Mesothelial cell of epicardium (in vitro differentiated cells): ENCODE measurements at regions not wholly inside any gene's neighbourhood (a gene's known extent, or its start where the extent isn't known, plus 50 kb on each side); places are given as distances from the start of the nearest gene placed in this dataset.

Source experiments
- DNase-seq, 2 experiments: peaks; one replicate each; pipeline ENCODE4 v3.0.0; 2021; ENCODE audit warnings: low spot score in 2 of 2; ENCODE audit not compliant: unreplicated experiment in 2 of 2
- H3K27ac Mint-ChIP-seq: 2 replicates; pipeline ENCODE4 v1.8.0; 2021; ENCODE audit warnings: mixed read lengths
- H3K27me3 Mint-ChIP-seq: 2 replicates; pipeline ENCODE4 v1.8.0; 2021; ENCODE audit warnings: low read depth, mixed read lengths
- H3K36me3 Mint-ChIP-seq: 2 replicates; pipeline ENCODE4 v1.8.0; 2021; ENCODE audit warnings: mixed read lengths
- H3K4me1 Mint-ChIP-seq: 2 replicates; pipeline ENCODE4 v1.8.0; 2021; ENCODE audit warnings: mixed read lengths
- H3K4me3 Mint-ChIP-seq: 2 replicates; pipeline ENCODE4 v1.8.0; 2021; ENCODE audit warnings: mild to moderate bottlenecking, moderate library complexity, mixed read lengths
- H3K9me3 Mint-ChIP-seq: 2 replicates; pipeline ENCODE4 v1.8.0; 2021; ENCODE audit warnings: mixed read lengths
- CTCF ChIP-seq: fragments of 200-600 bp; sonication (generic); IDR thresholded peaks from one replicate; pipeline ENCODE4 v1.5.0; 2021; ENCODE audit warnings: antibody characterized with exemption; ENCODE audit not compliant: unreplicated experiment

- Mint-ChIP-seq H3K4me1 (peaks cover 21% of the 10 kb centered on the region), H3K9me3 (peaks cover 3% of the 10 kb centered on the region), H3K27me3 (no peaks in the 10 kb centered on the region), H3K27ac (no peak overlapping the region), H3K36me3 (no peaks in the 10 kb centered on the region), H3K4me3 (no peak overlapping the region)
- DNase-seq, result no peak
- no peak for TF ChIP-seq CTCF
These were observed 206.5 kb downstream of the TPBG start for GRCh38 chr6:82570083-82570482.

GRCh38 chr6:82571455-82571854 lies 207.8 kb downstream of the TPBG start:
- DNase-seq, result no peak
- Mint-ChIP-seq H3K36me3 (peaks cover 7% of the 10 kb centered on the region), H3K27ac (no peak overlapping the region), H3K4me3 (no peak overlapping the region), H3K4me1 (peaks cover 21% of the 10 kb centered on the region), H3K9me3 (peaks cover 15% of the 10 kb centered on the region), H3K27me3 (no peaks in the 10 kb centered on the region)
- no peak for TF ChIP-seq CTCF

- no peak for TF ChIP-seq CTCF
- Mint-ChIP-seq H3K27ac (no peak overlapping the region), H3K4me3 (no peak overlapping the region), H3K4me1 (peaks cover 21% of the 10 kb centered on the region), H3K36me3 (peaks cover 7% of the 10 kb centered on the region), H3K9me3 (peaks cover 29% of the 10 kb centered on the region), H3K27me3 (no peaks in the 10 kb centered on the region)
- no peak for DNase-seq
These were observed 209.8 kb downstream of the TPBG start for GRCh38 chr6:82573254-82573972.

GRCh38 chr6:82576284-82576683 lies 212.7 kb downstream of the TPBG start:
- Mint-ChIP-seq H3K27me3 (no peaks in the 10 kb centered on the region), H3K9me3 (peaks cover 29% of the 10 kb centered on the region), H3K4me1 (peaks cover 9% of the 10 kb centered on the region), H3K36me3 (peaks cover 7% of the 10 kb centered on the region), H3K27ac (no peak overlapping the region), H3K4me3 (no peak overlapping the region)
- no peak for DNase-seq
- no peak for TF ChIP-seq CTCF

GRCh38 chr6:82584194-82584695 lies 220.6 kb downstream of the TPBG start:
- H3K4me1 Mint-ChIP-seq, result peaks cover 13% of the 10 kb centered on the region
- no peak for DNase-seq
- H3K4me3 Mint-ChIP-seq, result no peak overlapping the region
- peak overlapping the region; percentile 0 for H3K27ac Mint-ChIP-seq
- H3K9me3 Mint-ChIP-seq, result peaks cover 5% of the 10 kb centered on the region
- no peaks in the 10 kb centered on the region for H3K36me3 Mint-ChIP-seq
- H3K27me3 Mint-ChIP-seq, result no peaks in the 10 kb centered on the region
- TF ChIP-seq CTCF, result no peak
